SK-N-DZ (cell line): ENCODE measurements at regions not wholly inside any gene's neighbourhood (a gene's known extent, or its start where the extent isn't known, plus 50 kb on each side); places are given as distances from the start of the nearest gene placed in this dataset.
"Not testable (repeated sequence)": the region's sequence is repeated elsewhere in the genome, so short reads cannot be mapped to it uniquely, and the experiment has no call there.

Source experiments
- DNase-seq: peaks from one replicate; pipeline ENCODE4 v3.0.0-alpha.2; 2015; ENCODE audit warnings: low spot score

DNA sequence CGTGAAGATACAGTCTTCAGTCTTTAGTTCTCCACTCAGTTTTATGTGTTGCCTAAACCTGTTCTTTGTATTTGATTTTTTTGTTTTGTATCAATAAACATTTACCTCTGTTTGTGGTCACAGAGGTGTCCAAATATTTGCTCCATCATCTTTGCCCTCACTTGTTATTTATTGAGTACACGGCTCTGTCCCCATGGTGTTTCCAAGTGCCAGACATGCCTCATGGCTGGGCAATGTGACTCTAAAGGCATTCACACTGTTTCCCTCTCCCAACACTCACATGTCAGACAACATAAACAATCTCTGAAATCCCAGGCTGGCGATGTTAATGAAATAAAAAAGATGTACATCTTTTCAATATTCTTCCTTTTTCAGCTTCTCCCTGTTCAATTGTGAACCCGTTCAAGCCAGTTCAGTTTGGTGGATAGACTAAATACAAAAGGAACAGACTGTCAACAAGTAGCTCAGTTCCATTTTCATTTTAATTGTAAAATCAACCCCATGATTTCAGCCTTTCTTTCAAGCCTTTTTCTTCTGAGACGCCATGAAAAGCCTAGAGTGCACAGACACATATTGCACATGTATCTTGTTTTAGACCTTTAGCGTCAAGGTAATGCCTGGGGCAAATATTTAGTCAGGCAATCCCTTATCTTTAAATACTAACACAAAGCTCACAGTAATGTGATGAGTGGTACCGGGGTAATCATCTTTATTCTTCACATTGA, 680.7 kb downstream of the GALC start:
- no peak for DNase-seq

DNA sequence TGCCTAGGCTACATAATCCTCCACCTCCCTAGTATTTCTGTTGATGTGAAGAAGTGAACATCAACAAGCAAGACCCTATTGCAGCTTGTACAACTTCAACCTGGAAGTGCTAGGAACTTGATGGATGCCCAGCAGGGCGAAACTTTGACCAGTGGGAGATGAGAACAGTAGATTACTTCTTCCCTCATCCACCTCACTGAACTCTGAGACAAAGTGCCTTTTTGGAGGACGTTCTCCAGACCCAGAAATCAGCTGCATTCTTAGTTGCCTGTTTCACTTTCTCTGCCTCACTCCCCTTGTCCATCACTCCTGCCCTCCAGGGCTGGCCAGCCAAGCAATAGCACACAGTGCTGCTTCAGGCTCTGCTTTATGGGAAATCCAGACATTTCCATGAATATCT, 683.4 kb downstream of the GALC start:
- no peak for DNase-seq

DNA sequence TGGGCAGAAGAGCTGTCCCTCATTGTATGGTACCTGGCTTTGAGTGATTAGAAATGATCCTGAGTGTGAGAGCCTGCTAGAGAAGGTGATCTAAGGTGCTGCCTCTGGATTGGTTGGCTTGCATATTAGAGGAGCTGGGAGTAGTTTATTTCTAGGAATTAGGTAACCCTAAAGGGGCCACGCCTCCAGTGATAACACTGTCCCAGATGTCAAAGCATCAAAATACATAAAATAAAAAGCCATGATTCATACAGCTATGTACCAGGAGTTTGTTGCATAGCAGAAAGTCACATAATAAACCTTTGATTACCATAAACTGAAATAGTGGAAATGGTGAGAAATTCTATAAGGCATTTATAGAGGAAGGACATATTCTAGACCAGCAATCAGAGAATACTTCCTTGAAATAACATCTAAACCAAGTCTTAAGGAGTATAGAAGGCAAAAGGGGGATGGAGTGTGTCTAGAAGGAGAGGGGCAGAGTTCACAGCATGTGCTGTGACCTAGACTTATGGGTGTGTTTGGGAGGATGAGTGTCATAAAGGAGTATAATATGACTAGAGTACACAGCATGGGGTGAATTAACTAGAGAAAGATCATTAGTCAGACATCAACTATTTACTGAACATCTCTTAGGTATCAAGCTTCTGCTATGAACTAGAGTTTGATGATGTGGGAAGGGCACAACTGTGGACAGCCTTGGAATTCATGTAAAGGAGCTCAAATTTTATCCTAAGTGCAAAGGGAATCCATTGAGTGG, 686.4 kb downstream of the GALC start:
- DNase-seq, result no peak

DNA sequence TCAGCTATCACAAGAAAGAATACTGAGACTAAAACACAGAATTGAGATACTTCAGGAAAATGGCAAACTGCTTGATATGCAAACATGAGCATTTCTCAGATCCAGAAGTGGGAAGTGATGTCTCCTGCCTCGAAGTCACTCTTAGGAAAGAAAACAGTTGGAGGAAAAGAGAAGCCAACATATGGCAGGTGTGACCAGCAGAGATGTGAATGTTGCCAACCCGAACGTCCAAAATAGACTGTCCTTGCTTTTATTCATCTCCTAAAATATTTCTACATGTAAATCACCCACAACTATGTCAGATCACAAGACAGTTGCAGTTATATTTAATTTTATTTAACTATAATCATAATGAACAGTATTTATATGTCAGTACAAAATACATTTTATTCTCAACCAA, 687.6 kb downstream of the GALC start:
- DNase-seq, result no peak

DNA sequence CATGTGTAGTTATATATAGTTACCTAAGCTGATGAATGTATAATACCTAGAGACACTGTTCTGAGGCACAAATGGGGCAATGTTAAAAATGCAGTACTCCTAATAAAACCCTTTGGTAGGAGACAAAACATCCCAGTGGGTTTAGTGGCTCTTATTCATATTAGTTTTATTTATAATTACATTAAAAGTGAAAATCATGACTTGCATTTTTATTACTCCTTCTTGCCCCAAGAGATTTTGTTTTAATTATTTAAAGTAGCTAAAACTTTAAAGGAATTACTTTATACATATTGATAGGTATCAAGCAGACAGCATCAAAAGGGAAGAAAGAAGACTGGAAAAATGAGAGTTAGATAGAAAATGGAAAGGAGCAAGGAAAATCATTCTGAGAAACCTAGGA, 688.6 kb downstream of the GALC start:
- no peak for DNase-seq

DNA sequence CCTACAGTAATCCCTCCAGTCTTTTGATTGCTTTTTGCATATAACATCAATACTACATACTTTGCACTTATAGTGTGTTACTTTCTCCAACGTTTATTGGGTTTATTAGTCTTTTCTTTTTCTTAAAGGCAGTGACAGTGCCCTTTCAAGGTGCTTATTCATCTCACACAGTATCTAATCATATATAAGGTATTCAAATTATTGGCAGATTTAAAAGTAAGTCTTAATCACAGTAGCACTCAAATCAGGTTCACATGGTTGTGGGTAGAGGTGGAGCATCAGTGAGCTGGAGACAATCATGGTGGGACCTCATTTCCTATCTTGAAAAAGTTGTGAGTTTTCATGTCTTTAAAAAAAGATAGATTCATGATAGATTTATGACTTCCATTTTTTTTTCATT, 706.2 kb downstream of the GALC start:
- DNase-seq, result no peak

DNA sequence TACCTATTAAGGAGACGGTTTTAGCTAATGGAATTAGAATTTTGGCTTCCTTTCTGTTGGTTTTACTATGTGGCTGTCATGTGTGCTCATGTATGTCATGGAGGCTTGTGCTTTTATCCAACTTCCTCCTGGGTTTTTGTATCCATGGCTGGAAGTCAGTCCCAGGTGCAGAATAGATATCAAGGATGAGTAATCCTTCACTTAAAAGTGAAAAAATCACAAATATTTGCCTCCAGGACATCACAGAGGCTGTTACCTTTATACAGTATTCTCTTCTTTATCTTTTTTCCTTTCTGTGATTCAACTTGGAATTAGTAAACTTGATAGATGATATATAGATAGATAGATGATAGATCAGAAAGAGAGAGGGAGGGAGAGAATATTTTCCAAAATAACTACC, 706.8 kb downstream of the GALC start:
- DNase-seq, result no peak

DNA sequence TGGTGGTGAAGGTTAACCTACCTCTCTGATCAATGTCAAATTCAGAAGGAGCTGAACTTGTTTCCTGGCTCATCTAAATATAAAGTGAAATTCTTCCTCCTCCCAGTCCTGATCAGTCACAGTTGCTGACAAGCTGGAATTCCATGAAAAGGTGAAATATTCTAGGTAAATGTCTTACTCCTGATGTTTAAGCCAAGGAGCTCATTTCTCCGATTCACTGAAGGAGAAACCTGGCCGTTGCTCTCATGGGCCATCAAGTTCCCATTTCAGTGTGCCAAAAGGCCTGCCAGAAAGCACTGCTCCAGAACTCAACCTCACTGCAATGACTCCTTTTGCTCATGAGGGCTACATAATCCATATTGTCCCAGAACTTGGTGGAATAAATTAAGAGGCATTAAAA, 707.5 kb downstream of the GALC start:
- no peak for DNase-seq

DNA sequence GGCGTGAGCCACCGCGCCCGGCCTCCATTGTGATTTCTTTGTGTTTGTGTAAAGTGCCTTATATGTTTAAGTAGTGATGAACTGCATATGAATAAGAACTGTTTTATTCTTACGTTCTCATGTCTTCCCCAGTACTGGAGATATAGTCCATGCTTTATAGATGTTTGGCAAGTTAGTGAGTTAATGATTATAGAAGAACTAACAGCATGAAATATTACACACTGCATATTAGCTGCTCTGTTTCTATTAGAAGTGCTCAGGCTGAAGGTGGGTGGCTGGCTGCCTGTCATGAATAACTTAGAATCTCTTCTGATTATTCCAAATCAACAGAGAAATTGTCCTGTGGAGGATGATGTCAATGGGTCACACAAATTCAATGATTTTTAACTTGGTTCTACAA, 709.4 kb downstream of the GALC start:
- DNase-seq, result no peak

DNA sequence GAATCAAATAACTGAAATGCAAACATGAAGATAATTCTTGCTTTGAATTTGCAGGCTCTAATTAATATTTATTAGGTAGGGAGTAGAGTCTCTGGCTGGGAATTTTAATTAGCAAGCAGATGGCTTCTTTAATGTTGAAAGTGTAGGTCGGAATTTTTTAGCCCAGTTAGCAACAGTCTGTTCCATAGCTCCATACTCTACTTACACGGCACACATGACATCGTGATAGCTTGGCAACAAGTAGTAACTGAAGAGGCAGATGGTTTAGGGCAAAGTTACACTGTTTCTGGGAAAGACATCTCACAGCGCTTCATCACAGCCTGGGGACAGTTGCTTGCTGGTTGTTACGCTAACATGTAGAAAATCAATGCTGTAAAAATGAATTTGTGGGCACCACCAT, 710.7 kb downstream of the GALC start:
- no peak for DNase-seq

DNA sequence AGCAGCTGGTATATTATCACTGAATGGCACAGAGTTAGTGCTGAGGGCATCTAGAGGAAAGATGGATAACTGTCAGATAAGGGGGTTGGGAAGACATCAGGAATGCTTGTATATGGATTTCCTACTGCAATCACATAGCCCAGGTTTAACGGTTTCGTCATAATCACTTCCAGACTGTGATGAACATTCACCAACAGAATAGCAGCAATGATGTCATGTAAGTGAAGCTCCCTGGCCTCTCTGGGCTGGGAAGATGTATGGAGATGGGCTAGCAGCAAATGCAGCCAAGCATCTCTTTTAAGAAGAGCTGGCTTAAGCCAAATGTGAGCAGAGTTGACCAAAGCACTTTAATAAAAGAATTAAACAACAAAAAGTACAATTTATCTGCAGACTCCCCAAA, 714.6 kb downstream of the GALC start:
- no peak for DNase-seq

DNA sequence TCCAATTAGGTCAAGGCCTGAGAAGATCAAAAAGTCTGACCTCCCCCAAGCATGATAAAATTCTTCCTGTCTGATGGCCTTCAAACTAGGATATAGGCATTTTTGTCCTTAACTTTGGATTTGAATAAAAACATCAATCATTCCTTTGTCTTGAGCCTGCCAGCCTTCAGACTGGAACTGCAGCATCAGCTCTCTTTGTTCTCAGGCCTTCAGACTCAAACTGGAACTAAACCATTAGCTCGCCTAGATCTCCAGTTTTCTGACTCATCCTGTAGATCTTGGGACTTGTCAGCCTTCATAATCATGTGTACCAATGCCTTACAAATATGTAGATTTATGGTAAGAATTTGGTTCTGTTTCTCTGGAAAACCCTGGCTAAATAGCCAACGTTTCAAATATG, 721.7 kb downstream of the GALC start:
- no peak for DNase-seq

DNA sequence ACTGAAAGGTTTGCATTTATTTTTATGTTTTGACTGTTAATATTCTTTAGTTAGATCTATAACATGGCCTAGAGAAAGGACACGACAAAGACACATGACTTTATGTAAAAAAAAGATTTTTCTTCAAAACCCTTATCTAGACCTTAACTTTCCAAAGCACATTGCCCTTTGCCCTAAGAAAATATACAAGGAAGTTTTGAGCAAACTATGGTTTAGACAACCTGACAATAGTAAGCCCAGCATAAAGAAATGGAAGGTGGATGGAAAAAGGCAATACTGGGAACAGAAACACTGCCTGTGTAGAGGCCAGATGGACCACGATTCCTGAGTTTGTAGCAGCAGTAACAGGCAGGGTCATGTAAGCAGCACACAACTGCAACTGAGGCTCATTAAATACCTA, 724.0 kb downstream of the GALC start:
- no peak for DNase-seq

DNA sequence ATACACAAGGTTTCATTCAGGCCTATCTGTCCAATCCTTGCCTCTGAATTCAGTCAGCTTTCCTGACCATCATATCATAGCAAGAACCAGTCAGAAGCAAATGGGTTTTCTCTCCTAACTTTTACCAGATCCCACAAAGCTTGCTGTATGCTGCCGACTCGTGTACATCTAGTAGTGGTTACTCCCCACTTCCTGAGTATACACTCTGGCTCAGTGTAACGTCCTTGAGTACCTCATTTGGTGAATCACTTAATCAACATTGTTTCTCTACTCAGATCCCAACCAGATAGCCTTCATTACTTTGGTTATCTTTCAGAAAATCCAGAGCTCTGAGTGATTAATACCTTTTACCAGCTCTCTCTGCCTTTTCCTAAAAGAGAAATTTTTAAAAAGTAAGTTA, 728.2 kb downstream of the GALC start:
- no peak for DNase-seq

DNA sequence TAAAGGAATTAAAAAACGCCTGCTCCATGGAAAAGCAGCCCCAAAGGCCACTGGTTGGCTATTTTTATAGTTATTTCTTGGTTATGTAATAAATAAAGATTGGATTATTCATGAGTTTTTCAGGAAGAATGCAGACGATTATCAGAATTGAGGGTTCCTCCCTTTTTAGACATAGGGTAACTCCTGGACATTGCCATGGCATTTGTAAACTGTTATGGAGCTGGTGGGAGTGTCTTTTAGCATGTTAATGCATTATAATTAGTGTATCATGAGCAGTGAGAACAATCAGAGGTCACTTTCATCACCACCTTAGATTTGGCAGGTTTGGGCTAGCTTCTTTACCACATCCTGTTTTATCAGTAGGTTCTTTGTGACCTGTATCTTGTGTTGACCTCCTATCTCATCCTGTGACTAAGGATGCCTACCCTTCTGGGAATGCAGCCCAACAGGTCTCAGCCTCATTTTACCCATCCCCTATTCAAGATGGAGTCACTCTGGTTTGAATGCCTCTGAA, 728.7 kb downstream of the GALC start:
- DNase-seq, result no peak

DNA sequence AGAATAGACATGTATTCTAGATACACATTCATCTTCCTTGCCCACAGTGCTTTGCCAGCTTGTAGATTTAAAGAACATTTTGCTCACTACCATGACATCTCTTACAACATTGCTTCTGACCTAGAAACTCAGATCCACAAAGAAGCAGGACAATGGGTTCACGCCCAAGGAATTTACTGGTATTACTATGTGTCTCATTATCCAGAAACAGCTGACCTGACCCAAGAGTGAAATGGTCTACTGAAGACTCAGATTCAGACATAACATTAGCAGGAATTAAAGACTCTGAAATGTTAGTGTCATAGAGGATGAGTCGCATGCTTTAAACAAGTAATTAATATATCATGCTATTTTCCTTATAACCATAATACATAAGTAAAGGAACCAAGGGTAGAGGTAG, 731.4 kb downstream of the GALC start:
- DNase-seq, result no peak

DNA sequence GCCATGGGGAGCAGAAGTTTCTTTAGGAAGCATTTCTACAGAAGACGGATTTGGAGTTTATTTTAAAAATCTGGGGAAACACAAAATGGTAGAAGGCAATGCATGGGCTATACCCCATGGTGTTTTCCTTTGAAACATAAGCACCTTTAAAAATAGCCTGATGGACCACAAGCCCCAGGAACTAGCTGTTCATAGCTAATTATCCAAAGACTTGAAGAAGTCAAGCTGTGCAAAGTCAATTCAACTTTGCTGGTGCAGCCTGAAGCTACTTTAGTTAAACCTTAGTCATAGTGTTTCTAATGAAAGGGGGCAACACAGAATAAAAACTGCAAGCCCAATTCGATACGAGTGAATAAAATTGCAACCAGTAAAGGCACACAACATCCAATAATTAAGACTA, 732.5 kb downstream of the GALC start:
- DNase-seq, result no peak

DNA sequence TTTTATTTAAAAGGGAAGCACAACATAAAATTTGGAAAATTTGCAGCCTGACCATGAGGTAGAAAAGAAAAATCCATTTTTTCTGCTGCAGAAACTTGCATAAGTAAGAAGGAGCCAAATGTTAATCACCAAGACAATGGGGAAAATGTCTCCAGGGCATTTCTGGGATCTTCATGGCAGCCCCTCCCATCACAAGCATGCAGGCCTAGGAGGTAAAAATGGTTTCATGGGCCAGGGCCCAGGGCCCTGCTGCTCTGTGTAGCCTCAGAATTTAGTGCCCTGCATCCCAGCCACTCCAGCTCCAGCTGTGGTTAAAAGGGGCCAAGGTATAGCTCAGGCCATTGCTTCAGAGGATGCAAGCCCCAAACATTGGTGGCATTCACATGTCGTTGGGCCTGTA, 735.6 kb downstream of the GALC start:
- DNase-seq, result no peak

DNA sequence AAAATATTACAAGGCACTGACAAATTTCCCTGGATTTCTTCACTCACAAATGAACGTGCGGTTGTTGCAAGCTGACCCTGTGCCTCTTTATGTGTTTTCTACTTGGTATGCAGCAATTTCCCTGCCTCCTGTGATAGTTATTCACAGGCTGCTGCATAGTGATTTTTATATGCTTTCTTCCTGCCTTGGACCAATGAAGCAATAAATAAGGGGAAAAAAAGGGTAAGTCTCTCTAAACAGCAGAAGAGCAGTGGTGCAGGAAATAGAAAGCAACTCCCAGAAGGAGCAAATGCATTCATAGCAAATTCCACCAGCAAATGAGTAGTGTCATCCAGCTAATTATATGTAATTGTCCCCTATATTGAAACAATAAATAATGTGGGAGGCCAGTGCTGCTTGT, 737.9 kb downstream of the GALC start:
- DNase-seq, result no peak

DNA sequence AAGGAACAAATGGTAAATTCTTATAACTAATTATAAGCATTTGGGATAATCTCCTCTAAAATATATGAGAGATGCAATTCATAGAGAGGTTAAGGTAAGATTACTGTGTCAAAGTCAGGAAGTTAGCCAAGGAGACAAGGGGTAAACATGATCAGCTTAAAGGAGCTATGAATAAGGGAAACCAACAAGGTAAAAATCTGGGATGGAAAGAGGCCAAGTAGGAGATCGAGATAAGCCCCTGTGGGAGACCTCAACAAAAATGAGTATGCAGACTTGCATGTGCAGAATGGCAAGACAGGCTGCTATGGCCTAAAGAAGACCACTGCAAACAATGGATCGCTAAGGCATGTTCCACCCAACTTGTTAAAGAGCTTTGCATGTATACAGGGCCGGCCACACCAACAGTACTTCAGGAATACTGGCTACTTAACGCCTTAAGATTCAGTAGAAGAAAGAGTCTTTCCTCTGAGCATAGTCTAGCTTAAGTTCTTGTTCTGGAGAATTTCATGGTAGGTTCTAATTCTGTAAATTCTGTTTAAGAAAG, 738.6 kb downstream of the GALC start:
- DNase-seq, result no peak

DNA sequence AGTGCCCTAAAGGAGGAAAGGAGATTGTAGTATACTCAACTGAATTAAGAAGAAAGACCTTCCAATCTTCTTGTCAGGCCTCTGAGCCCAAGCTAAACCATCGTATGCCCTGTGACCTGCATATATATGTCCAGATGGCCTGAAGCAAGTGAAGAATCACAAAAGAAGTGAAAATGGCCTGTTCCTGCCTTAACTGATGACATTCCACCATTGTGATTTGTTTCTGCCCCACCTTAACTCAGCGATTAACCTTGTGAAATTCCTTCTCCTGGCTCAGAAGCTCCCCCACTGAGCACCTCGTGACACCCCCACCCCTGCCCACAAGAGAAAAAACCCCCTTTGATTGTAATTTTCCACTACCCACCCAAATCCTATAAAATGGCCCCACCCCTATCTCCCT, 739.2 kb downstream of the GALC start:
- not testable (repeated sequence) for DNase-seq

DNA sequence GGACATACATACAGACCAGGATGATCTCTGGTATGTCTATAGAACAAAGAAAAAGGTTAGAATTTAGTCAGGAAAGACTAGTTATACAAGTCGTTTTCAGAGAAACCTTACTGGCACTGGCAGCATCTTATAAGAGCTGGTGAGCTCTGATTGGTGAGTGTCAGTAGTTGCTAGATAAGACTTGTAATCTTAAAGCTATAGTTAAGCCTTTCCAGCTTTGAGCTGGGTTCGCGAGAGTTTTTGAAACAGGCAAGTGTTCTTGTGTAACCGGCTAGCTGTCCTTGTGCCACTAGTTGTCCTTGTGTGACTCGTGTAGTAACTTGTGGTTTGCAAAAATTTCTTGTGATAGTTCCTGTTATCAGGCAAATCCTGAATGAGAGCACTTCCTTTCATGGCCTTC, 740.9 kb downstream of the GALC start:
- DNase-seq, result no peak

DNA sequence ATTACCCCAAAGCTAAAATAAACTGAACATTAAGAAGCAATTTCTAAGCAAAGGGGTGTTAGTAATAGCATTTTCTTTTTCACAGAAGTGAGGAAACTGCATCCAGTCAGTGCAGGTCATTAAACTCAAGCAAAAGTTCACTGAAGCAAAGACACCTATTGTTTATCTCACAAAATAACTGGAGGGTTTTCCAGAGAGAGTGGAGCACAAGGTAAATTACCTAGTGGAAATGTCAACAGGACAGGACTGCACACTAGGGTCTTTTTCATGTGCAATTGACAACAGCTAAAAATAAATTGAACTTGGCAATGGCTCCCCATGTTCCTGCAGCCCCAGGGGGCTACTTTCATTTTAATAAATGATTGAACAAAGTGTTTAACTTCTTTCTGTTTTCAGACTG, 742.0 kb downstream of the GALC start:
- no peak for DNase-seq
